Panc1 (cell line): ENCODE measurements at regions not wholly inside any gene's neighbourhood (a gene's known extent, or its start where the extent isn't known, plus 50 kb on each side); places are given as distances from the start of the nearest gene placed in this dataset.

Experiments
- ATAC-seq: fragments of 200-7000 bp; cut with Tn5 transposase; 2 replicates; pipeline ENCODE4 v1.9.1; 2020; ENCODE audit warnings: mild to moderate bottlenecking, moderate library complexity
- BruUV-seq: library from RNA; stranded (reverse); fragments of 400-500 nt; replicated peaks from 2 replicates; lab custom pipeline; 2021; lab: Mats Ljungman, UMichigan
- CTCF ChIA-PET: fragments of 300-600 bp; sonication (Branson Sonifier 250); formaldehyde crosslinking; loops from one replicate; lab custom pipeline; 2022; ENCODE audit warnings: antibody characterized with exemption; lab: Charles Lee
- POLR2A ChIA-PET: fragments of 300-600 bp; sonication (Branson Sonifier 250); formaldehyde crosslinking; loops from one replicate; lab custom pipeline; 2022; ENCODE audit warnings: antibody characterized with exemption; lab: Charles Lee
- DNase-seq: peaks from one replicate; pipeline ENCODE4 v3.0.0-alpha.2; 2010; ENCODE audit warnings: low read depth, low spot score
- H3K27ac ChIP-seq: 2 replicates; pipeline ENCODE4 v1.5.1; 2011; ENCODE audit warnings: mild to moderate bottlenecking, low read length, inconsistent platforms
- H3K27me3 ChIP-seq: fragments of 200-500 bp; sonication (Bioruptor generic); 2 replicates; pipeline ENCODE4 v1.6.0; 2014; ENCODE audit warnings: low read length, inconsistent platforms; ENCODE audit not compliant: control insufficient read depth, insufficient read depth
- H3K36me3 ChIP-seq: fragments of 200-500 bp; sonication (Bioruptor generic); 2 replicates; pipeline ENCODE4 v1.5.1; 2014; ENCODE audit warnings: inconsistent platforms, mild to moderate bottlenecking, low read length, moderate library complexity; ENCODE audit not compliant: control insufficient read depth, insufficient read depth
- H3K4me1 ChIP-seq: 2 replicates; pipeline ENCODE4 v1.5.1; 2011; ENCODE audit warnings: inconsistent platforms, mild to moderate bottlenecking, low read length, moderate library complexity; ENCODE audit not compliant: control insufficient read depth, insufficient read depth
- H3K4me3 ChIP-seq, 2 experiments: 2 replicates each; pipeline ENCODE4 v1.5.1; 2011 to 2012; ENCODE audit warnings: low read depth in 2 of 2, low read length in 2 of 2, mild to moderate bottlenecking in 2 of 2, inconsistent platforms in 1 of 2, moderate library complexity in 1 of 2
- H3K9me3 ChIP-seq: fragments of 200-500 bp; sonication (Bioruptor generic); 2 replicates; pipeline ENCODE4 v1.5.1; 2014; ENCODE audit warnings: low read depth, mild to moderate bottlenecking, inconsistent platforms, low read length, moderate library complexity; ENCODE audit not compliant: control insufficient read depth, insufficient read depth
- POLR2AphosphoS5 ChIP-seq: IDR thresholded peaks from 2 replicates; pipeline ENCODE4 v1.6.1; 2012; ENCODE audit warnings: mild to moderate bottlenecking, low read depth, low read length, moderate library complexity
- SIN3A ChIP-seq: IDR thresholded peaks from 2 replicates; pipeline ENCODE4 v1.6.1; 2012; ENCODE audit warnings: low read depth, mild to moderate bottlenecking, low read length, moderate library complexity, borderline replicate concordance; ENCODE audit not compliant: insufficient read depth
- TCF7L2 ChIP-seq: IDR thresholded peaks from 2 replicates; pipeline ENCODE4 v1.6.1; 2011; ENCODE audit warnings: mild to moderate bottlenecking, low read depth, low read length, inconsistent platforms
- in situ Hi-C: cut with HindIII; loops from 2 replicates; pipeline ENCODE4 v1.10.0; 2016; ENCODE audit warnings: low sequenced_read_pairs, low pct_unique_long_range_greater_than_20kb
- intact Hi-C: fragments of 100-400 bp; cut with micrococcal nuclease; formaldehyde crosslinking; loops from one replicate; pipeline ENCODE4 v1.10.0; 2022; ENCODE audit not compliant: unreplicated experiment
- TF ChIP-seq, protein P1 (sequence below), 2 experiments: IDR thresholded peaks; 2 replicates each; pipeline ENCODE4 v1.6.1; 2011 to 2012; ENCODE audit warnings: low read depth in 2 of 2, control low read depth in 1 of 2, low read length in 1 of 2, mild to moderate bottlenecking in 1 of 2, moderate library complexity in 1 of 2; ENCODE audit not compliant: insufficient read depth in 1 of 2
- TF ChIP-seq, protein P2 (sequence below): fragments of 450-650 bp; IDR thresholded peaks from 2 replicates; pipeline ENCODE4 v1.5.1; 2017; ENCODE audit warnings: mild to moderate bottlenecking

DNA sequence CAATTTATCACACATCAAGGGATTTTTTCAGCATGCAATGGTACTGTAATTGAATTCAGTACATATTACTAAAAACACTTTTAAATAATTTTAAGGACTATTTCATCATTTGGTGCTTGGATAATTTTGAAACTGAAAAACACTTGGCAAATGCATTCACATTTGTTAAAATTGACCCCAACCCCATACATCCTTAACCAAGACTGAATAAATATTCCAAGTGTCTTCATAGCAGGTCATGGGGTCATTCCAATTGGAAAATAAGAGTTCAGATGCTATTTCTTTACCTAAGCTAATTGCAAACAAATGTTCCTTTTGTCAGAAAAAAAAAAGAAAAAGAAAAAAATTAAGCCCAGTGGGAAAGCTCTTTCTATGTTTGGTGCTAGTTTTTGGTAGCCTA is 516.4 kb upstream of the SPRY2 start:
- TF ChIP-seq TCF7L2: no peak
- TF ChIP-seq, protein P1, sequence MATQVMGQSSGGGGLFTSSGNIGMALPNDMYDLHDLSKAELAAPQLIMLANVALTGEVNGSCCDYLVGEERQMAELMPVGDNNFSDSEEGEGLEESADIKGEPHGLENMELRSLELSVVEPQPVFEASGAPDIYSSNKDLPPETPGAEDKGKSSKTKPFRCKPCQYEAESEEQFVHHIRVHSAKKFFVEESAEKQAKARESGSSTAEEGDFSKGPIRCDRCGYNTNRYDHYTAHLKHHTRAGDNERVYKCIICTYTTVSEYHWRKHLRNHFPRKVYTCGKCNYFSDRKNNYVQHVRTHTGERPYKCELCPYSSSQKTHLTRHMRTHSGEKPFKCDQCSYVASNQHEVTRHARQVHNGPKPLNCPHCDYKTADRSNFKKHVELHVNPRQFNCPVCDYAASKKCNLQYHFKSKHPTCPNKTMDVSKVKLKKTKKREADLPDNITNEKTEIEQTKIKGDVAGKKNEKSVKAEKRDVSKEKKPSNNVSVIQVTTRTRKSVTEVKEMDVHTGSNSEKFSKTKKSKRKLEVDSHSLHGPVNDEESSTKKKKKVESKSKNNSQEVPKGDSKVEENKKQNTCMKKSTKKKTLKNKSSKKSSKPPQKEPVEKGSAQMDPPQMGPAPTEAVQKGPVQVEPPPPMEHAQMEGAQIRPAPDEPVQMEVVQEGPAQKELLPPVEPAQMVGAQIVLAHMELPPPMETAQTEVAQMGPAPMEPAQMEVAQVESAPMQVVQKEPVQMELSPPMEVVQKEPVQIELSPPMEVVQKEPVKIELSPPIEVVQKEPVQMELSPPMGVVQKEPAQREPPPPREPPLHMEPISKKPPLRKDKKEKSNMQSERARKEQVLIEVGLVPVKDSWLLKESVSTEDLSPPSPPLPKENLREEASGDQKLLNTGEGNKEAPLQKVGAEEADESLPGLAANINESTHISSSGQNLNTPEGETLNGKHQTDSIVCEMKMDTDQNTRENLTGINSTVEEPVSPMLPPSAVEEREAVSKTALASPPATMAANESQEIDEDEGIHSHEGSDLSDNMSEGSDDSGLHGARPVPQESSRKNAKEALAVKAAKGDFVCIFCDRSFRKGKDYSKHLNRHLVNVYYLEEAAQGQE (IDR thresholded peaks at IDR 0.05; ENCODE audit: insufficient read depth in 1 of 2, low read depth in 2 of 2, low read length in 1 of 2): no peak
- TF ChIP-seq, protein P2, sequence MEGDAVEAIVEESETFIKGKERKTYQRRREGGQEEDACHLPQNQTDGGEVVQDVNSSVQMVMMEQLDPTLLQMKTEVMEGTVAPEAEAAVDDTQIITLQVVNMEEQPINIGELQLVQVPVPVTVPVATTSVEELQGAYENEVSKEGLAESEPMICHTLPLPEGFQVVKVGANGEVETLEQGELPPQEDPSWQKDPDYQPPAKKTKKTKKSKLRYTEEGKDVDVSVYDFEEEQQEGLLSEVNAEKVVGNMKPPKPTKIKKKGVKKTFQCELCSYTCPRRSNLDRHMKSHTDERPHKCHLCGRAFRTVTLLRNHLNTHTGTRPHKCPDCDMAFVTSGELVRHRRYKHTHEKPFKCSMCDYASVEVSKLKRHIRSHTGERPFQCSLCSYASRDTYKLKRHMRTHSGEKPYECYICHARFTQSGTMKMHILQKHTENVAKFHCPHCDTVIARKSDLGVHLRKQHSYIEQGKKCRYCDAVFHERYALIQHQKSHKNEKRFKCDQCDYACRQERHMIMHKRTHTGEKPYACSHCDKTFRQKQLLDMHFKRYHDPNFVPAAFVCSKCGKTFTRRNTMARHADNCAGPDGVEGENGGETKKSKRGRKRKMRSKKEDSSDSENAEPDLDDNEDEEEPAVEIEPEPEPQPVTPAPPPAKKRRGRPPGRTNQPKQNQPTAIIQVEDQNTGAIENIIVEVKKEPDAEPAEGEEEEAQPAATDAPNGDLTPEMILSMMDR: no peak
- no peak for TF ChIP-seq POLR2AphosphoS5
- TF ChIP-seq SIN3A: no peak
- CTCF ChIA-PET: no interaction called here
- no TSS peak for BruUV-seq

DNA sequence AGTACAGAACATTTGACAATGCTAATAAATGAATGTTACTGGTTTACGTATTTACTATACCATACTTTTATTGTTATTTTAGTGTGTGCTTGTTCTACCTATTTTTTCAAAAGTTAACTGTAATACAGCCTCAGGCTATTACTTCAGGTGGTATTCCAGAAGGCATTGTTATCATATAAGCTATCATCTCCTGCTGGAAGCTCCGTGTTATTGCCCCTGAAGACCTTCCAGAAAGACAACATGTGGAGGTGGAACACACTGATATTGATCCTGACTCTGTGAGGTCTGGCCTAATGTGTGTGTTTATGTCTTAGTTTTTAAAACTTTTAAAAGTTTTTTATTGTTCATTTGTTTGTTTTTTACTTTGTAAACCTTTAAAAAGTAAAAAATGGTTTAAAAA is 509.8 kb upstream of the SPRY2 start:
- no peaks in the 10 kb centered on the region for H3K27me3 ChIP-seq
- H3K36me3 ChIP-seq: no peaks in the 10 kb centered on the region
- no peaks in the 10 kb centered on the region for H3K4me1 ChIP-seq
- no TSS peak for BruUV-seq
- POLR2A ChIA-PET: no interaction called here
- ATAC-seq: no peak
- H3K27ac ChIP-seq: no peak overlapping the region
- TF ChIP-seq POLR2AphosphoS5 (no peak), SIN3A (no peak), TCF7L2 (no peak)
- TF ChIP-seq, protein P2: no peak
- TF ChIP-seq, protein P1 (IDR thresholded peaks at IDR 0.05; ENCODE audit: insufficient read depth in 1 of 2, low read depth in 2 of 2, low read length in 1 of 2): no peak
- no peak overlapping the region for H3K4me3 ChIP-seq
- no peak for DNase-seq
- in situ Hi-C loops: no loop called here
- no peaks in the 10 kb centered on the region for H3K9me3 ChIP-seq
- intact Hi-C loops: no loop called here
- CTCF ChIA-PET: no interaction called here

More for the DNA sequence above, 516.4 kb upstream of the SPRY2 start:
- ATAC-seq (no peak), DNase-seq (no peak)
- POLR2A ChIA-PET: no interaction called here
- Histone ChIP-seq H3K36me3 (no peaks in the 10 kb centered on the region), H3K4me3 (no peak overlapping the region), H3K27me3 (no peaks in the 10 kb centered on the region), H3K27ac (no peak overlapping the region), H3K4me1 (no peaks in the 10 kb centered on the region), H3K9me3 (no peaks in the 10 kb centered on the region)
- in situ Hi-C loops: no loop called here
- intact Hi-C loops: no loop called here
